Hindlimb muscle (tissue), 1 donor: ENCODE measurements at regions not wholly inside any gene's neighbourhood (a gene's known extent, or its start where the extent isn't known, plus 50 kb on each side); places are given as distances from the start of the nearest gene placed in this dataset.

ENCODE experiments used
- DNase-seq: peaks from one replicate; pipeline ENCODE4 v3.0.0-alpha.2; 2013

DNA sequence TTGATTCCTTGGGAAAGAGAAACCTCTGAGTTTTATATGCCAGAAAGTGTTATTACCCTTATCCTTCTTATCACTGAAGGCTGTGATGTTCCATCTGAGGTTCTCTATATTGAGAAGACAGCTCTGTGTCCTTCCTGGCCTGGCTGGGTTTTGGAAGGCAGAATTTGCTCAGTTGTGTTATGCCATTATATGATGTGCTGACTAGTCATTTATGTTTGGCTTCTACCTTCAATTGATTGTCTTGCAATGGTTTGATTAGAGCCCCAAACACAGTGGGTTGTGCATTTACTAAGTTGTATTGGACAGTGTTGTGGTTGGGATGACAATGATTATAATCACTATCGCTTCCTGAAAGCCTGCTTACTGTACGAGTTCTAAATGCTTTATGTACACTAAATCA, 265.7 kb downstream of the SNAPC1 start:
- no peak for DNase-seq

DNA sequence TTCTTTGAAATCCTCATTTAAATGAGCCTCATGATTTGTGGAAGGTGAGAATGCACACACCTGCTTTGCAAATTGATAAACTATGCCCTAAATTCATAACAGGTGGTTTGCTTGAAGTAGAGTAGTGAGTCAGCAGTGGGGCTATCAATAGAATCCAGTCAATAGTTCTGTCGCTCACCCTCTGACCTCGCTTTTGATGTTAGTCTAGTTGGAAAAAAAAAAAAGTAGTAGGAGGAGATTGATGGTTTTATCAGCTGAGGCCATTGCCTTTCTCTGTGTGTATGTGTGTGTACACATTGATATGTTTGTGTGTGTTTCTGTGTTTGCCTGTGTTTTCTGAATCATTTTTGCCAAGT, 267.3 kb downstream of the SNAPC1 start:
- DNase-seq, result no peak

DNA sequence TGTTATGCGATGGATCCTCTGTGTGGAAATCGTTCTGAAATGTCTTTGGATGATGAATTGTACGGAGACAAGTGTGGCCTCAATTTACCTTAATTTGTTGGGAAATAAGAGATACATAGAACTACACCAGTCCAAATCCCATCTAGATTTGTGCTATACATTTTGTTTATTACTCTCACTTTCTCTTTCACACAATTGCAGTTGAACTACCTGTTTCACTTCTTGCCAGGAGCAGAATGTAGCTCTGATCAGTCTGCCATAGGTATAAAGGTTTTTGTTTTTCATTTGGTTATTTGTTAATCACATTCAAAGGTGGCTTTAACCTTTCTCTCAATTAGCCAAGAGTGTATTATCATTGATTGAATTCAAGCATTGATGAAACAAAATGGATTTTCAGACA, 268.2 kb downstream of the SNAPC1 start:
- DNase-seq, result no peak

DNA sequence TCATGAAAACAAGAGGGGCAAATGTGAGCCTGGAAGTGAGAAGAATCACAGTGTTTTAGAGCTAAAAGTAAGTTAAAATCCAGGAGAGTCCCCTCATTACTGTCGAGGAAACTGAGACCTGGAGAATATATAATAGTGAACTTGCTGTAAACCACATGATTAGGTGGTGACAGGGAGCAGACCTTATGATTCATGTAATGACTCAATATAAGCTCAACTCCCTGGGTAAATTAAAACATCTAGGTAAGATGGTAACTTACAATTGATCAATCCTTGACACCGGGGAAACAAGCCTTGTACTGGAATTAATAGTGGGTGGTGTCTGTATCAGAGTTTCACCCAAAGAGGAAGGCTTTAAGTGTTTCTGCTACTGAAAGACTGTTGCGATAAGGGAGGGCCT, 269.3 kb downstream of the SNAPC1 start:
- DNase-seq, result no peak

DNA sequence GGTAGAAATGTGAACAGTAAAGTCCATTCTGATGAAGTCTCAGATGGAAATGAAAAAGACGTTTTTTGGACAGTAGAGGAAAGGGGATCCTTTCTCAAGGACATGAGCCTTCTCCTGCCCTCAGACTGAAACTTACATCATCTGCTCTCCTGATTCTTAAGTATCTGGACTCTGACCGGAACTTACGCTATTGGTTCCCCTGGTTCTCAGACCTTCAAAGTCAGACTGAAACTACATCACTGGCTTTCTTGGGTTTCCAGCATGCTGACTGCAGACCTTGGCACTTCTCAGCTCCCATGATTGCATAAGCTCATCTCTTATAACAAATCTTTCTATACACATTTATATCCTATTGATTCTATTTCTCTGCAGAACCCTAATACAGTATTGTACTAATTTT, 291.0 kb downstream of the SNAPC1 start:
- no peak for DNase-seq

DNA sequence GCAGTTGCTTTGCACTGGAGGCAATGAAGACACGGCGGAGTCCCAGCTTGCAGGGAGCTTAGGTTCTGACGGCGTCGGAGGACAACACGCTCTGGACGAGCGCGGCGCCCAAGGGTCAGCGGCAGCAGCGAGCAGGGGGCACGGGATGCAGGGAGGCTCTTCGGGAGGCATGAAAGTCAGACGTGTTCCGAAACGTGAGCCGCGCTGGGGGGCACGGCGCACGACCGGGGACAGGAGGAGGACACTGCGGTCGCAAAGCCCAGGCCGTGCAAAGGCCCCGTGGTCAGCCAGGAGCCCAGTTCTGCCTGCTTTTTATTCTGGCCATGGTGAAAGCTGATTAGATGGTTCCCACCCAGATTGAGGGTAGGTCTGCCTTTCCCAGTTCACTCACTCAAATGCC, 294.6 kb downstream of the SNAPC1 start:
- no peak for DNase-seq

DNA sequence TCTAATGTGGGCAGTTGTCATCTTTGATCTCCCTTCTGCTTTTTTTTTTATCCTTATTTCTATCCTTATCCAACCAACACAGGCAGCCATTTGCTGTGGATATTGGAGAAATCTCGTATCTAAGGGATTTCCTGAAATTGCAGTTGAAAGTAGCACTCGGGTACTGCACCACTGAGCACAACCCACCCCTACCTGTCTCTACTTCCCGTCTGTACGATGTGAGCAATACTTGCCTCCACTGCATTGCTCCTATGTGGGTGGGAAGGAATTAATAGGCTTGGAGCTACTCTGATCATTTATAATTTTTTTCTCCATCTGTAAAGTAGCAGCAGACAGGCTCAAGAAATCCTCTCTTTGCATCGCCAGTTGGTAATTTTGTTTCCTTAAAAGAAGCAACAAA, 300.4 kb downstream of the SNAPC1 start:
- DNase-seq, result no peak

DNA sequence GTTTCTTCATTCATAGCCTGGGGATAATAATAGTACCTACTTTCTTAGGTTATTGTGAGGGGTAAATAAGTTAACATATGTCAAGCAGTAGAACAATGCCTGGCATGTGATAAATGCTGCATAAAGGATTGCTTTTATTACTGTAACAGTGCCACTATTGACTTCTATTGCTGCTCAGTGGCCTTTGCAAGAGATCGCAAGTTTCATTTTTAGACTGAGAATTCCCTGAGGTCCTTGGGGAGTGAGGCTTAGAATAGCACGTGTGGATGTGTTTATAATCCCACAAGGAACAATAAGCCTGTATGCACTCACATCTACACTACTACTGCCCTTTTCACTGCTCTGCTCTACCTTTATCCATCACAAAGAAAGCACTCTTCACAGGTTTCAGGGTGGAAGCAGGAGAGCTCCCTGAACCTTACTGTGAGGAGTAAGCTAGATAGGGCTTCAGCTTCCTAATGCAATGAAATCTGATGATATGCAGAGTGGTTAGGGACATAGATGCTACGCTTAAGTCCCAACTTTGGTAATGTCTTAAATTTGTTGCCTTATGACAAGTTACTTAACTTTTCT, 302.6 kb downstream of the SNAPC1 start:
- DNase-seq, result no peak

DNA sequence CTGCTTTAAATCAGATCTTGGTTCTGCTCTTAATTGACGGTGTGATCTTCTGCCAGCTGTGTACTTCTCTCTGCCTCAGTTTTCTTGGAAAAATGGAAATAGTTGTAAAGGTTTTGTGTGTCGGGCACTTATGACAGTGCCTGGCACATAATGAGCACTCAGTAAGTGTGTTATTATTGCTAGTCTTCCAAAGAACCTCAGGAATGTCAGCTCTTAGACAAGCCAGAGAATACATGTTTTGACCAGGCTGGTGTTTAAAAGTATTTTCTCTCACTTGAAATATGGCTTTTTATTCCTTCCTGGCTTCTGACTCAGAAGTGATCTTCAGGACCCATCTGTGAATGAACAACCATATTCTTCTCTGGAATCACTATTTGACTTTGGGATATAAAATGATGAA, 304.1 kb downstream of the SNAPC1 start:
- no peak for DNase-seq

DNA sequence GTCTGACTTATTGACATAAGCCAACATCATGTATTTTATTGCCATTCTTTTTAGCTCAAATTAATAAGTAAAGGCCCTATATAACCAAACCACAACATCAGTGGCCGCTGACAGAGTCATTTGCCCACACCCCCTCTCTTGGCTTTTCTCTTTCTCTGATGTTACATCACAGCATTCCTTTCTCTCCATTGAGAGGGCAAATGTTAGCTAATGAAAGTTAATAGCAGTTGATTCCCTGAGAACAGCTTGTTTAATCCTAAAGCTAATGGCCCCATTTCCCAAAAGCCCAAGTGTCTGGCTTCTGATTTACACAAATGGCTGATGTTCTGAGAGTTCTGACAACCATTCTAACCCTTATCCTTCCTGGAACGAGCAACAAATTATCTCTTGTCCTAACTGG, 308.8 kb downstream of the SNAPC1 start:
- no peak for DNase-seq

DNA sequence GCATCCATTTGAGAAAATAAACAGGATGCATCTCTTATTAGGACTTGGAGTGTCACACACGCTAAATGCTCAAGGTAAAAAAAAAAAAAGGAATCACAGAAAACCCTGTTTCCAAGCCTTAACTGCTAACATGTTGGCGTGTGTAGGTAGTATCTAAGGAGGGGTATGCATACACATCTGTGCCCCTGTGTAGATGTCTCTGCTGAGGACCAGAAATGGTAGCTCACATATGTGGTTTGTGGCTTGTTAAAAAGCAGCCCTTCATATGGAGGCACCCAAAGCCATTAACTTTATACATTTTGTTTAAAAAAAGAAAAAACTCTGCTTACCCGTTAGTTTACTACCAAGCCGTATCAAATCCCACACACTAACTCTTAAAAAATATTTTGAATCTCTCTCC, 314.1 kb downstream of the SNAPC1 start:
- no peak for DNase-seq

DNA sequence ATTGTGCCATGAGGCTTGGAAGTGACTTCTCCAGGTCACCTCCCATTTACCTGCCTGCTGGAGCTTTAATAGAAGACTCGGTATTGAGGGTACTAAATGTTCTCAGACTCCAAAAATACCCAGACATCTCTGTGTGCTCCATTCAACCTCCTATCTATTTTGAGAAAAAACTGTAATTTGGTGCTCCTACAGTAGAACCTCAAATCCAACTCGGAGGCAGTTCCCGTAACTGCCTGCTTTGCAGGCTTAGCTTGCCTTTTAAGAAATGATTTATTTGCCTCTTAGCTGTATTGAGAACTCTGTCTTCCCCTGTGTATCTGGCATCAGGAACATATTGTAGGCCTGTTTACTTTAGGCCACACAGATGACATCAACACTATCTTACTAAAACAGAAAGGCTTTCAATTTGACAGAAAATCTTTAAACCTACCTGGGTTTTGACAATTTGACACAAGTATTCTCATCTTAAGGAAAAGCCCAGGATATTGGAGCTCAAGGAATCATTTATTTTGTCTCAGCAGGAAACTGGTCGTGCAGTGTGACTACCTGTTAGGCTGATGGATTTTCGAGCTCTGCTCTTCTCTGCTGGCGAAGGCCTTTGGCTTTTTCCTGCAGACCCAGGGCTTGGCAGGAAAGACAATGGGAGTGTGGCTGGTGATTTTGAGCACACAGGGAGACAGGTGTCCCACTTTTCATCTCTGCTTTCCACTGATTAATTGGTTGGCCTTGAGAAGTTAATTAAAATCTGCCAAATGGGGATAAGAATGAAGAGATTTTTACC, 314.8 kb downstream of the SNAPC1 start:
- no peak for DNase-seq

DNA sequence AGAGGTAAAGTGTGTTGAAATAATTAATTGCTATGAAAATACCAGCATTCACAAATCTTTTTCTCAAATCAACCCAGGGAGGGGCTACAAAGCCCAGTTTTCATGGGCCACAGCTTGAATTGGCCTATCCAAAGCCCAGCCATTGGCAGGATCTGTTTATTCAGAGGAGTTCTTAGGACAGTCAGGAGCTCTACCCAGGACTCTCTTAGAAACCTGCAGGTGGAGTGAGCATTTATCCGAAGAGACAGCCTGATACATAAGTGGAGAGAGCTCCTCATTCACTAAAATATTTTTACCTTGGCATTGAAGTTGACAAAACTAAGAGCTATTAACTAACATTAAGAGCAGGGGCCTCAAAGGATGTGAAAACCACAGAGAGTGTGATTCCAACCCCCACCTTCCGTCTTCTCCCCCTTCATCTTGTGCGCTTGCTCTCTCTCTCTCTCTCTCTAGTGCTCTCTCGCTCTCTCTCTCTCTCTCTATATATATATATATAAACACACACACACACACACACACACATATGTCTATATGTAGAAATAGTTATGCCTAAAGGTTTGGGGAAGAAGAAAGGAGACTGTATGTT, 315.5 kb downstream of the SNAPC1 start:
- DNase-seq, result no peak

DNA sequence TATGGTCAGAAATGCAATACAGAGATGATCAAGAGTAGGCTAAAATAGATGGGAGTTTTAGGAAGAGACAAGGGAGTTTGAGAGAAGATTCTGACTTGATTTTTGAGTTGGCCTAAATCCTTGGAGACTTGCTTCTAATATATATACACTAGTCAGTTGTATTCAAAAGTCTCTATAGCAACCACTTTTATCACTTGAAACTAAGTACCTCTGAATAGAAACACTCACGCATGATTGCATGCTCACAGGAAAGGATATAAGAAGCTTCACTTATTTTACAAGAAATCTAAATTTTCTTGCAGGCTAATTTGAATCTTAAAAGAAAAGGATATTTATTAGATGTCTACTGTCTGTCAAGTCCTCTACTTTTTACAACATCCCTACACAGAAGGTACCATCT, 316.8 kb downstream of the SNAPC1 start:
- no peak for DNase-seq

DNA sequence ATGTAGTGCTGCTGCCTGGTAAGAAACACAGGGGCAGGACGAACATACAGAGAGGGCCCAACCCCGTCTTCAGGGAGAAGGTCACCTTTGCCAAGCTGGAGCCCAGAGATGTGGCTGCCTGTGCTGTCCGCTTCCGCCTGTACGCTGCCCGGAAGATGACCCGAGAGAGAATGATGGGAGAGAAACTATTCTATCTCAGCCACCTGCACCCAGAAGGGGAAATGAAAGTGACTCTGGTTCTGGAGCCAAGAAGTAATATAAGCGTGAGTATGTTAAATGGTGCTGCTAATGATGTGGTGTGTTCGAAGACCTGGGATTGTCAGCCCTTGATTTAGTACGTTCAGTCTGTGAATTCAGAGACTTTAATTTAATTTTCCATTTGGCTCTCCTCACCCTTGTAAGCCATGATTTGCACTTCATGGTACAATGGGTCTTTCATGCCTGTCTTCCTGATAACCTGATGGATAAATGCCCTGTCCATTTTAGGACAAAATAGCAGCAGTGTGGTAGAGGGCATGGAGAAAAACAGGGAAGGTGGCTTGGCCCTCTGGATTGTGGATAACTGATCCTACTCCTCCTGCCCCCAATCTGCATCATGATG, 318.9 kb downstream of the SNAPC1 start:
- DNase-seq, result no peak

DNA sequence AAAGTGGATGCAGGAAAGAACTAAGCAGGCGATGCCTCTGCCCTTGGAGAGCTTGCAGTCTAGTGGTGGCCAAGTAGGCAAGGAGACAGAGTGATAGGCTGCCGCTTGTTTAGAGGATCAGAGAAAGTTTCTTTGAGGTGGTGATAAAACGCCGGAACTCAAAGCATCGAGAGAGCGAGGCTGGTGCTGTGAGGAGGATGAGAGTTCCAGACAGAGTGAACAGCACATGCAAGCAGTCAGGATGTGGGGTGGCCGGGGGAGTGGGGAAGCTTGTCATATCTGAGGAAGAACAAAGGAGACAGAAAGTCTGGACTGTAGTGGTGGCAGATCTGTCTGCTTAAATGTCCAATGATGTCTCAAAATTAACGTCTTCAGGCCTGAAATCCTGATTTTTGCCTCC, 319.7 kb downstream of the SNAPC1 start:
- DNase-seq, result no peak

DNA sequence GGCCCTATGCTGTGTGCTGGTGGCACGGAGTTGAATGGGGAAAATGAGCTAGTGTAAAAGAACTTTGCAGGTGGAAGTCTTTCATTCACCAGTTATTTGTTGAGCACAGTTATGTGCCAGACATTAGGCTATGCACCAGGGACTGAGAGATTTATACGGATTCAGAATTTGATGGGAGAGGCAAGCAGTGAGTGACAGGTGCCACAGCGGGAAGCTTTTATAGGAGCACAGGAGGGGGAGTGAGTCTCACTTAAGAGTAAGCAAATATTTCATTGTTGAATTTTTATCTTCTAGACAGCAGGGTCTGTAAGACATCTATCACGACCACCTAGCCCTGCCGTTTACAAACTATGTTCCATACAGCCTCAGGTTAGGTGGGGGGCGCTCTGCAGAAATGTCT, 320.6 kb downstream of the SNAPC1 start:
- no peak for DNase-seq

DNA sequence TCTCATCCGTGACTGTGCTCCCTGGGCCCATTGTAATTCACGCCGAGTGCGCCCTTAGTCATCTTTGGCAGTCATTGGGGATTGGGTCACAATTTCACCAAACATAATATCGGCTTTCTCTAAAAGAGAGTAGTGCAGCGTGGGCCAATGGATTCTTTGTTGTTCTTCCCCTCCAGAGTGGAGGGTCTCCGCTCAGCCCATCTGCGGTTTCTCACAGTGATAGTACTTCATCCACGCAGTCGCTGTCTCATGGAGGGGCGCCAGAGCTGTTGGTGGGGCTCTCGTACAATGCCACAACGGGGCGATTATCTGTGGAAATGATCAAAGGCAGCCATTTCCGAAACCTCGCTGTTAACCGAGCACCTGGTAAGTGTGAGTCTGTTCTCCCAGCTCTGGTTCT, 321.8 kb downstream of the SNAPC1 start:
- no peak for DNase-seq

DNA sequence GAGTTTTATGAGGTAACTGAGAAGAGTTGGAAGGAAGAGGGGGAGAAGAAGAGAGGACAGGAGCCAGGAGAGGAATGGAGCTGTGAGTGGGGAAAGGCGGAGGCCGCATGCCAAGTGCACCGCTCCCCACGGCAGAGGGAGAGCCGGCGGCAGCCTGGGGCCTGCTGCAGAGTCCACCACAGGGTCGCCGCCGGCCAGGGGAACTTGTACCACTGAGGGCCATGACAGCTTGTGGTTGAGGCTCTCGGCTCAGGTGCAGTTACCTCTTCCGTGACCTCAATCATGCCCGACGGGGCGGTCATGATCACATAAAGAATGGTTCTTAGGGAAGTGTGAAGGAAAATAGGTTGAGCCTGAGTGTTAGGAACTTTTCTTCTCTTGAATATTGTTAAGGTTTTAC, 325.0 kb downstream of the SNAPC1 start:
- no peak for DNase-seq

DNA sequence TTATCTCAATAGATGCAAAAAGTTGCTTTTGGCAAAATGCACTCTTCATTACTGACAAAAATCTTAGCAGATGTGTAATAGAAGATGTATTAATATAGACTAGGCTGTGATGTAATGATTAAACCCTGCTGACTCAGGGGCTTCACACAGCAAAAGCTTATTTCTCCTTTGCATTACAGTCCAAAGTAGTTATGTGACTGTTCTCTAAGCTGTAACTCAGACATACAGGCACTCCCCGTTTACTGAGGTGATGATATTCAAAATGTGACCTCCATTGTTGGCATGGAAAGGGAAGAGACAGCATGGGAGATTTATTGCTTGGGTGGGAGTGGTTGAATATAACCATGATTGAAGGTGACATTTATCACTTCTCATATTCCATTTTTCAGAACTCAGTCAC, 331.5 kb downstream of the SNAPC1 start:
- DNase-seq, result no peak

DNA sequence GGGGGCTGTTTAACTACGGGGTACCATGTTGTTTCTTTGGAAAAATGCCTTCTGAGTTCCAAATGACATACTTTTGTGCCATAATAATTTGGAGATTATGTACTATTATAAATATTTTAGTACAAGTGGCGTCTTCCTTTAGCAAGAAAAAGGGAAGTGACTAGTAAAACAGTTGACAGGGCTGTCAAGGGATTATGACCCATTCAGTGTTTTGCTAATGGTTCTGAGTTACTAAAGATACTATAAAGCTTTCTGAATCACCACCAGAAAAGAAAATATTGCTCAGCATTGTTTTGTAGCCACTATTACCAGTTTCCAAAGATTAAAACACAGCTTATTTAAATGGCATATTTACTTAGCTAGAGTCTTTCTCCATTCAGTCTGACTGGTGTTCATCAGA, 334.9 kb downstream of the SNAPC1 start:
- DNase-seq, result no peak

DNA sequence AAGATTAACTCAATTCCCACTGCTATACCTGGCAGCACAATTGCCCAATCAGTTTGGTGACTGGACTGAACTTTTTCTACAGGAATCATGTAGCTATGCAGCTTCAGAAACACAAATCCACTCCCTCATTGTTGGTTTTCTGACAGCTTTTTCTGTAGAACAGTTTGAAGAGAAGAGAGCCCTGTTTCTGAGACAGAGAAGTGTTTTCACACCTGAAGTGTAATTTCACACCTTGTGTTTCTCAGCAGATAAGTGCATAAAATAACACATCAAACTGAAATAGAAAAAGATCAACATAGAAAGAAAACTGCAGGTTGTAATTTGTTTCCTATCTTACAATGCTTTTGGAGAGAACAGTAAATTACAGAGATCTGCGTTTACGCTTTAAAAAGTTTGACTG, 335.6 kb downstream of the SNAPC1 start:
- DNase-seq, result no peak

DNA sequence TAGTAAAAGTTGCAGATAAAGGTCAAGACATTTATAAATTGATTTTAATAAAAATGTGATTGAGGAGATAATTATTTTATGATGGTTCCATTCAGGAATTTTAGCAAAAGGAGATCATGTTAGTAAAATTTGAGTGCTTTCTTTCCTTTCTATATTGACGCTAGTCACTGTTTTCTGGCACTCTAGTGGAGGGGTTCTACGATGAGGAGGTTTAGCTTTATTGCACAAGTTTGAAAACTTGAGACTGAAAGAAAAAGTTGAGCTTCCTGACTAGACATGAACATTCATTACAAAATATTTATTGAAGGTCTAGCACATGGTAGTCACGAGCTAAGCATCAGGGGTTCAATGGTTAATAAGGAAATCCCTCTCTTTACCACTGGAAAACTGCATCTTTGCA, 336.1 kb downstream of the SNAPC1 start:
- no peak for DNase-seq

DNA sequence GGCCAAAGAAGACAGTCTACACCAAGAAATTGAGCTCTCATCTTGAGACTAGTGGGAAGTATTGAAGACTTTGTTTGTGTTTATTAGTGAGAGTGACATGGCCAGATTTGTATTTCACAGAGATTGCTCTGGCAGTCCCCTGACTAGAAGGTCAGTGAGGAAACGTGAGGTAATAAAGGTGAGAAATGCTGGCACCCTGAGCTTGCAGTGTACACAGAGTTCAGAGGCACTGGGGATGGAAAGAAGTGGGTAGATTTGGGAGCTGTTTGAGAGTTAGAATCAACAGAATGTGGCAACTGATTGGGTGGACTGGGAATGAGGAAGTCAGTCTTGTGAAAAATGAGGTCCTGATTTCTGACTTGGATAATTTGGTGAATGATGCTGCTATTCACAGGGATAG, 336.9 kb downstream of the SNAPC1 start:
- DNase-seq, result no peak
